ENCODE measurements at regions not wholly inside any gene's neighbourhood (a gene's known extent, or its start where the extent isn't known, plus 50 kb on each side); places are given as distances from the start of the nearest gene placed in this dataset.

GRCh38 chr12:67420506-67420905, 151.3 kb downstream of the CAND1 start:
- TF ChIP-seq CTCF (IDR thresholded peaks at IDR 0.05) = no peak
- TF ChIP-seq POLR2A (IDR thresholded peaks at IDR 0.05) = no peak
- no peak for TF ChIP-seq EP300 (IDR thresholded peaks at IDR 0.05)

All from tibial nerve (tissue), 4 donors.